GM13977 (cell line): ENCODE measurements at regions not wholly inside any gene's neighbourhood (a gene's known extent, or its start where the extent isn't known, plus 50 kb on each side); places are given as distances from the start of the nearest gene placed in this dataset.

Source experiments
- DNase-seq: peaks from one replicate; pipeline ENCODE4 v3.0.0; 2012; ENCODE audit warnings: low spot score
- in situ Hi-C: fragments of 300-500 bp; cut with MboI; formaldehyde crosslinking; loops from one replicate; pipeline ENCODE4 v1.12.0; 2022; ENCODE audit warnings: low sequenced_read_pairs, low pct_unique_long_range_greater_than_20kb, mixed read lengths, inconsistent platforms; ENCODE audit not compliant: unreplicated experiment
- TF ChIP-seq, protein P1 (sequence below): IDR thresholded peaks from 2 replicates; pipeline ENCODE4 v1.5.1; 2012; ENCODE audit warnings: mild to moderate bottlenecking, control low read depth; ENCODE audit not compliant: insufficient read depth; ENCODE audit errors: extremely low read depth, missing control alignments

DNA sequence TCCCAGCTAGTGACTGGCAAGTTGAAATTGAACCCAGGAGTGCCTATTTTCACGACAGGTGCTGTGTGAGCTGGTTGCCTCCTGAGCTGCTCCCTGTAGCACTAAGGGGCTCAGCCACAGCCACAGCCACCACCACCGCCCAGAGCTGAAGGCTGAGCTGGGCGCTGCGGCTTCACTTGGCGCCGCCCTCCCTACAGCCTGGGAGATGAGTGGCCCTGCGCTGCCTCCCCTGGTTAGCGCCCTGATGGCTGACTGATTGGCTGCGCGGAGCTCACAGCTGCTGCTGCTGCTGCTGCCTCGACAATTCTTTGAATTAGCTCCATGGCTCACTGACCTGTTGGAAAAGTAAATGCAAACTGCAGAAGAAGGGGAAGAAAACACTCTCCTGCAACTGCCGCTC is 91.8 kb upstream of the TMEM132E start:
- in situ Hi-C loops = no loop called here
- TF ChIP-seq, protein P1, sequence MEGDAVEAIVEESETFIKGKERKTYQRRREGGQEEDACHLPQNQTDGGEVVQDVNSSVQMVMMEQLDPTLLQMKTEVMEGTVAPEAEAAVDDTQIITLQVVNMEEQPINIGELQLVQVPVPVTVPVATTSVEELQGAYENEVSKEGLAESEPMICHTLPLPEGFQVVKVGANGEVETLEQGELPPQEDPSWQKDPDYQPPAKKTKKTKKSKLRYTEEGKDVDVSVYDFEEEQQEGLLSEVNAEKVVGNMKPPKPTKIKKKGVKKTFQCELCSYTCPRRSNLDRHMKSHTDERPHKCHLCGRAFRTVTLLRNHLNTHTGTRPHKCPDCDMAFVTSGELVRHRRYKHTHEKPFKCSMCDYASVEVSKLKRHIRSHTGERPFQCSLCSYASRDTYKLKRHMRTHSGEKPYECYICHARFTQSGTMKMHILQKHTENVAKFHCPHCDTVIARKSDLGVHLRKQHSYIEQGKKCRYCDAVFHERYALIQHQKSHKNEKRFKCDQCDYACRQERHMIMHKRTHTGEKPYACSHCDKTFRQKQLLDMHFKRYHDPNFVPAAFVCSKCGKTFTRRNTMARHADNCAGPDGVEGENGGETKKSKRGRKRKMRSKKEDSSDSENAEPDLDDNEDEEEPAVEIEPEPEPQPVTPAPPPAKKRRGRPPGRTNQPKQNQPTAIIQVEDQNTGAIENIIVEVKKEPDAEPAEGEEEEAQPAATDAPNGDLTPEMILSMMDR = no peak
- no peak for DNase-seq

DNA sequence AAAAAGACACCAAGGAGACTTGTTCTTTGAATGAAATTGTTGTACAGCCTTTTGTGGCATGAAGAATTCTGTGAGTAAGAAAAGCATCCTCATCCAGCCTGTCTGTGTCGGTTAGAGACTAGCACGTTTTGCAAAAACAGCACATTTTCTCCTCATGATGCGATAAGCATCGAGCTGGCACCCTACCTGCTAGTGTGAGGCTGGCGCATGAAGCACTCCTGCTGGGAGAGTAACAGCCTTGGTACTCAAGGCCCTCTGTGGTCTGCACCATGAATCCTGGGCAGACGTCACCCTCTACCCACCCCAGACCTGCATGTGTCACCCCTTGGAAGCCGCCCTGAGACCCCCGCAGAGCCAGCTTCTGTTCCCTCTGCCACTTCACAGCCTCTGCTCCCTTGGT is 92.6 kb upstream of the TMEM132E start:
- TF ChIP-seq, protein P1 = no peak
- DNase-seq = no peak
- in situ Hi-C loops = no loop called here

DNA sequence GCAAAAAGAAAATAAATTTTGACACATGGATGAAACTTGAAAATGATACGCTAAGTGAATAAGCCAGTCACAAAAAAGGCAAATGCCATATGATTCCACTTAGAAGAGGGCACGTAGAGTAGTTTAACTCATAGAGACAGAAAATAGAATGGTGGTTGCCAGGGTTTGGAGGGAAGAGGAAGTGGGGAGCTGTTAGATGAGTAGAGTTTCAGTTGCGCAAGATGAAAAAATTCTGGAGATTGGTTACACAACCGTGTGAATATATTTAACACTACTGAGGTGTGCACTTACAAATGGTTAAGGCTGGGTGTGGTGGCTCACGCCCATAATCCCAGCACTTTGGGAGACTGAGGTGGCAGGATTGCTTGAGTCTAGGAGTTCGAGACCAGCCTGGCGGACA is 93.4 kb upstream of the TMEM132E start:
- no peak for DNase-seq
- TF ChIP-seq, protein P1 = no peak
- in situ Hi-C loops = no loop called here

DNA sequence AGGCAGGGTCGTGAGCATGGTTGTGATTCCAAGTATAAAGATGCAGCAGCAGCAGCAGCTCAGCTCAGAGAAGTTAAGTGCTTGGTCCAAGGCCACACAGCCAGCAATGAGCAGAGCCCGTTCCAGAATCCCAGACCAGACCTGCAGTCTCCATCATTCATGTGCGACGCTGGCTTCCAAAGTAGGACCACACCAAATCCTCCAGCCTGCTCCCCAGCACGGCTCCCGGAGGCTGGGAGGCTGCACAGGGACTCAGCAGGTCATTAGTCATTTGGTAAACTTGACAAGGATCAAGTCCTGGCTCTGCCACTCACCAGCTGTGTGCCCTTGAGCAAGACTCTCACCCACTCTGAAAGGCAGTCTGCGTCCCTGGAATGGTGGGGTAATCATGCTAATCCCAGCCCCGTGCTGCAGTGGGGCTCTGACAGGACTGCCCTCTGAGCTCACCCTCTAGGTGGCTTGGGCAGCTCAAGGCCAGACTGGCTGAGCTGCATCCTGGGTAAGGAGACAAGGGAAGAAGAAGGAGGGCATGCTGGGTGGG is 95.1 kb upstream of the TMEM132E start:
- TF ChIP-seq, protein P1 = no peak

DNA sequence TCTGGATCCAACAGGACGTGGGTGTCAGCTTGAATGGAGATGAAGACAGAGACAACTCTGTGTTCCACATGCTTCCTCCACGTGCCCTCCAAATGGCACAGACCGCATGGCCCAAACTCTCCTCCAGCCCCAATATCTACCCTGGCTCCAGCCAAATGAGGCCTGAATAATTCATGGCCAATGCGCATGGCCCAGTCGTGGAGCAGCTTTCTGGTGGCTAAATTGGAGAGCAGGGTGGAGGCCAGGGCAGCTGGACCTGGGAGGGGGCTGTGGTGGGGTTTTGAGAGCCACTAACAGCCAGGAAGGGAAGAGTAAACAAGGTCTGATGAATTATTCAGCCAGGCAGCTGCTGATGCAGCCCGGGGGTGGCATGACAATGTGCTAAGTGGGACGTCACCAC is 96.7 kb upstream of the TMEM132E start:
- in situ Hi-C loops = no loop called here
- DNase-seq = no peak
- TF ChIP-seq, protein P1 = no peak

More for the DNA sequence above, 95.1 kb upstream of the TMEM132E start:
- DNase-seq = no peak
- in situ Hi-C loops = no loop called here

DNA sequence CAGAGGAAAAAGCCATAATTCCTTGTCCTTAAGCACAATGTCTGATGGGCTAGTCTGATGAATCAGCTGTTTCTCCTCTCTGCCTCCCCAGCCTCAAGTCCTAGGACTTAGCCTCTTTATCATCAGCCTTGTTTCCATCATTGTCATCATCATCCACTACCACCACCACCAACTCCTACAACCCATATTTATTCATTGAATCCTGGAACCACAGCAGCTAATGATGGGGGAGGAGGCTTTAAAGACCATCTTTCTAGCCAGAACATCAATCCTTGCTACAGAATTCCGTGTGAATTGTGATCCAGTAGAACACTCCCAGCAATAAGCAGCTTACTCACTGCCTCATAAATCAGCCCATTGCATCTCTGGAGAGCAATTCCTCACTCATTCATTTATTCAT is 97.6 kb upstream of the TMEM132E start:
- in situ Hi-C loops = no loop called here
- TF ChIP-seq, protein P1 = no peak
- no peak for DNase-seq

DNA sequence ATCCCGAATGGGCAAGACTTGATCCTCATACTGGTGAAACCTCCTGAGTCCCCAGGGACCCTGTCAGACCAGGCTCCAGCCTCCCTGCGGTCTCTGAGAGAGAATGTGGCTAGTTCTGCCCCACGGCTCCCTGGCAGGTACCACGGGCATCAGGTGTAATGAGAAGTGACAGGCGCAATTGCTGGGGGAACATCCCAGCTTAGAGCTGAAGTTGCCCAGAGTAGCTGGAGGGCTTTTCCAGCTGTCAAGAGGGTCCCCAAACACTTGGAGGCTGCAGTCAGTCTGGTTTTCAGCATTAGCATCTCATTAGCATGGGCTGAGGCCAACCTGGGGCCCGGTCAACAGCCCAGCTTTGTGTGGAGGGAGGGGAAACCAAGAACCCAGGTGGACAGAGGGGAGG is 100.0 kb upstream of the TMEM132E start:
- in situ Hi-C loops = no loop called here
- no peak for DNase-seq
- TF ChIP-seq, protein P1 = no peak
